Liver (tissue), 8 donors: ENCODE measurements at regions not wholly inside any gene's neighbourhood (a gene's known extent, or its start where the extent isn't known, plus 50 kb on each side); places are given as distances from the start of the nearest gene placed in this dataset.

Experiments used
- DNase-seq: peaks from one replicate; pipeline ENCODE4 v3.0.0-alpha.2; 2017; ENCODE audit warnings: low spot score
- H3K27ac ChIP-seq, 2 donors: one replicate each; pipeline ENCODE4 v1.7.0; 2013; ENCODE audit warnings: inconsistent platforms in 2 of 2, low read length in 2 of 2, control low read depth in 1 of 2, low read depth in 1 of 2, mild to moderate bottlenecking in 1 of 2
- H3K27me3 ChIP-seq, 4 donors: one replicate each; pipeline versions ENCODE4 v1.6.1 to v1.7.0; 2013; ENCODE audit warnings: low read length in 3 of 4, inconsistent platforms in 1 of 4, mild to moderate bottlenecking in 1 of 4, moderate library complexity in 1 of 4; ENCODE audit not compliant: control insufficient read depth in 4 of 4, insufficient read depth in 4 of 4
- H3K36me3 ChIP-seq, 4 donors: one replicate each; pipeline versions ENCODE4 v1.6.1 to v1.7.0; 2013; ENCODE audit warnings: low read length in 3 of 4, mild to moderate bottlenecking in 3 of 4, low read depth in 1 of 4, moderate library complexity in 1 of 4; ENCODE audit not compliant: control insufficient read depth in 4 of 4, insufficient read depth in 3 of 4
- H3K4me1 ChIP-seq, 4 donors: one replicate each; pipeline versions ENCODE4 v1.6.1 to v1.7.0; 2013; ENCODE audit warnings: low read length in 3 of 4, mild to moderate bottlenecking in 3 of 4, moderate library complexity in 1 of 4; ENCODE audit not compliant: control insufficient read depth in 4 of 4, insufficient read depth in 4 of 4
- H3K4me3 ChIP-seq, 3 donors: one replicate each; pipeline versions ENCODE4 v1.6.1 to v1.7.0; 2013; ENCODE audit warnings: low read length in 3 of 3, control low read depth in 1 of 3, low read depth in 1 of 3, mild to moderate bottlenecking in 1 of 3
- H3K9ac ChIP-seq, 2 donors: one replicate each; pipeline ENCODE4 v1.7.0; 2013; ENCODE audit warnings: low read length in 2 of 2, mild to moderate bottlenecking in 2 of 2, moderate library complexity in 2 of 2, control low read depth in 1 of 2, low read depth in 1 of 2
- H3K9me3 ChIP-seq, 4 donors: one replicate each; pipeline versions ENCODE4 v1.6.1 to v1.7.0; 2013; ENCODE audit warnings: low read length in 3 of 4; ENCODE audit not compliant: control insufficient read depth in 4 of 4
- CTCF ChIP-seq: fragments of 150-350 bp; IDR thresholded peaks from 2 replicates; pipeline ENCODE4 v1.5.1; 2017; ENCODE audit warnings: improper control_type of control experiment, low read depth, low read length; ENCODE audit not compliant: missing input control
- EGR1 ChIP-seq, 2 donors: IDR thresholded peaks; 2 replicates each; pipeline ENCODE4 v1.6.1; 2016 to 2018; ENCODE audit warnings: antibody characterized with exemption in 2 of 2, low read depth in 2 of 2
- FOXA1 ChIP-seq: IDR thresholded peaks from 2 replicates; pipeline ENCODE4 v1.6.1; 2016; ENCODE audit warnings: antibody characterized with exemption
- FOXA2 ChIP-seq: IDR thresholded peaks from 2 replicates; pipeline ENCODE4 v1.6.1; 2016; ENCODE audit warnings: antibody characterized with exemption
- GABPA ChIP-seq, 2 donors: IDR thresholded peaks in 1 of 2; conservative IDR thresholded peaks in 1 of 2; 2 replicates each; pipeline ENCODE4 v1.6.1; 2016; ENCODE audit warnings: antibody characterized with exemption in 2 of 2, mild to moderate bottlenecking in 1 of 2, moderate library complexity in 1 of 2
- HNF4A ChIP-seq, 2 donors: conservative IDR thresholded peaks; 2 replicates each; pipeline ENCODE4 v1.6.1; 2016; ENCODE audit warnings: antibody characterized with exemption in 2 of 2, mild to moderate bottlenecking in 2 of 2
- HNF4G ChIP-seq: IDR thresholded peaks from 2 replicates; pipeline ENCODE4 v1.6.1; 2016; ENCODE audit warnings: antibody characterized with exemption
- JUND ChIP-seq, 2 donors: IDR thresholded peaks; 2 replicates each; pipeline ENCODE4 v1.6.1; 2016; ENCODE audit warnings: antibody characterized with exemption in 2 of 2
- MAX ChIP-seq: IDR thresholded peaks from 2 replicates; pipeline ENCODE4 v1.6.1; 2016; ENCODE audit warnings: antibody characterized with exemption
- NR2F2 ChIP-seq: IDR thresholded peaks from 2 replicates; pipeline ENCODE4 v1.6.1; 2016; ENCODE audit warnings: antibody characterized with exemption
- RAD21 ChIP-seq, 2 donors: IDR thresholded peaks; 2 replicates each; pipeline ENCODE4 v1.6.1; 2016; ENCODE audit warnings: antibody characterized with exemption in 2 of 2, mild to moderate bottlenecking in 2 of 2
- RXRA ChIP-seq, 2 donors: IDR thresholded peaks; 2 replicates each; pipeline ENCODE4 v1.6.1; 2017 to 2018; ENCODE audit warnings: antibody characterized with exemption in 2 of 2, mild to moderate bottlenecking in 1 of 2
- SP1 ChIP-seq: IDR thresholded peaks from 2 replicates; pipeline ENCODE4 v1.6.1; 2018; ENCODE audit warnings: antibody characterized with exemption, mild to moderate bottlenecking
- TAF1 ChIP-seq: conservative IDR thresholded peaks from 2 replicates; pipeline ENCODE4 v1.6.1; 2016; ENCODE audit warnings: antibody characterized with exemption, mild to moderate bottlenecking
- YY1 ChIP-seq: IDR thresholded peaks from 2 replicates; pipeline ENCODE4 v1.6.1; 2016; ENCODE audit warnings: antibody characterized with exemption, mild to moderate bottlenecking
- WGBS: extraction: QIAGEN DNeasy Blood & Tissue Kit; methylation state at CpG from one replicate; pipeline ENCODE4 v1.1.7; 2013; 5-methylcytosine and 5-hydroxymethylcytosine counted together
- TF ChIP-seq, protein P1 (sequence below): IDR thresholded peaks from 2 replicates; pipeline ENCODE4 v1.6.1; 2016; ENCODE audit warnings: antibody characterized with exemption
- TF ChIP-seq, protein P2 (sequence below): IDR thresholded peaks from 2 replicates; pipeline ENCODE4 v1.6.1; 2016; ENCODE audit warnings: antibody characterized with exemption
- TF ChIP-seq, protein P3 (sequence below): IDR thresholded peaks from 2 replicates; pipeline ENCODE4 v1.6.1; 2016; ENCODE audit warnings: antibody characterized with exemption, mild to moderate bottlenecking
- donor health status: healthy.
- donor health status: healthy.
- donor health status: healthy.
- donor health status: healthy.
- donor health status: healthy.

DNA sequence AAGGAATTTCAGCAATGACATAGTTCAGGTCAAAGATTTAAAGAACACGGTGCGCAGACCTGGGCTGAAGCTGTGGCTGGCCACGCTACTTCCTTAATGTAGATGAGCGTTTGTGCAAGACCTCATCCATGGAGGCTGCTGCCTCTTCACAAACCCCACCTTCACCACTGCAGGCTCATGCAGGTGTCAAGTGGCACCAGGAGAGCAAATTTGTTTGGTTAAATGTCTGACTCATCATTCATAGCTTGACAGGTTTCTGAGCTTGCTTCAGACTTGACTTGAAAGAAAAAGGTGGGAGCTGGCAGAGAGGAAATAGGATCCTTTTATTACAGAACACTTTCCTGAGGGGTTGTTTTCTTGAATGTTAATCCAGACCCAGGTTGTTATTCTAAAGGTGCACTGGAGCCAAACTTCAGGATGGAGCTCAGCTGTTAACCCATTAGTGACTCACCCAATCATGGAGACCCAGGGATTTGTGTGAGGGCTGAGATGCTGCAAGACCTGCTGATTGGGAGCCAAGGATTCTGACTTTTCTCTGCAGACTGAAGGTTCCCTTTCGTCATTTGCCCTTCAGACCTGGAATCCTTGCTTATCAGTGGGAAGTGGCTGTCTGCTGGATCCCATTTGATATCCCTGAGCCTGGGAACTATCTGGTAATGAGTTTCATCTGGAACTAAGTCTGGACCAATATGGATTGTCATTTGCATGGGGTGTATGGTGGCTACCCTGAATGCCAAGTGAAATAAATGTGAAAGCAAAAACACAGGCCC is 315.3 kb downstream of the PTTG2 start:
- H3K36me3 ChIP-seq, result no peaks in the 10 kb centered on the region
- 85% methylated on average over 5 of the region's 5 CpGs for WGBS
- H3K9me3 ChIP-seq, result peaks cover 0 to 2% (median 0%) of the 10 kb centered on the region in 4 donors
- no peaks in the 10 kb centered on the region for H3K27me3 ChIP-seq
- DNase-seq, result no peak
- H3K9ac ChIP-seq, result no peak overlapping the region
- no peak overlapping the region for H3K4me3 ChIP-seq
- TF ChIP-seq RAD21 (IDR thresholded peaks at IDR 0.05), result no peak
- TF ChIP-seq, protein P1, sequence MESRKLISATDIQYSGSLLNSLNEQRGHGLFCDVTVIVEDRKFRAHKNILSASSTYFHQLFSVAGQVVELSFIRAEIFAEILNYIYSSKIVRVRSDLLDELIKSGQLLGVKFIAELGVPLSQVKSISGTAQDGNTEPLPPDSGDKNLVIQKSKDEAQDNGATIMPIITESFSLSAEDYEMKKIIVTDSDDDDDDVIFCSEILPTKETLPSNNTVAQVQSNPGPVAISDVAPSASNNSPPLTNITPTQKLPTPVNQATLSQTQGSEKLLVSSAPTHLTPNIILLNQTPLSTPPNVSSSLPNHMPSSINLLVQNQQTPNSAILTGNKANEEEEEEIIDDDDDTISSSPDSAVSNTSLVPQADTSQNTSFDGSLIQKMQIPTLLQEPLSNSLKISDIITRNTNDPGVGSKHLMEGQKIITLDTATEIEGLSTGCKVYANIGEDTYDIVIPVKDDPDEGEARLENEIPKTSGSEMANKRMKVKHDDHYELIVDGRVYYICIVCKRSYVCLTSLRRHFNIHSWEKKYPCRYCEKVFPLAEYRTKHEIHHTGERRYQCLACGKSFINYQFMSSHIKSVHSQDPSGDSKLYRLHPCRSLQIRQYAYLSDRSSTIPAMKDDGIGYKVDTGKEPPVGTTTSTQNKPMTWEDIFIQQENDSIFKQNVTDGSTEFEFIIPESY, result no peak
- TF ChIP-seq, protein P2, sequence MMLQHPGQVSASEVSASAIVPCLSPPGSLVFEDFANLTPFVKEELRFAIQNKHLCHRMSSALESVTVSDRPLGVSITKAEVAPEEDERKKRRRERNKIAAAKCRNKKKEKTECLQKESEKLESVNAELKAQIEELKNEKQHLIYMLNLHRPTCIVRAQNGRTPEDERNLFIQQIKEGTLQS, result no peak
- TF ChIP-seq JUND (IDR thresholded peaks at IDR 0.05), result no peak
- no peak for TF ChIP-seq YY1
- no peak for TF ChIP-seq FOXA2
- no peak for TF ChIP-seq NR2F2
- TF ChIP-seq SP1, result no peak
- TF ChIP-seq, protein P3, sequence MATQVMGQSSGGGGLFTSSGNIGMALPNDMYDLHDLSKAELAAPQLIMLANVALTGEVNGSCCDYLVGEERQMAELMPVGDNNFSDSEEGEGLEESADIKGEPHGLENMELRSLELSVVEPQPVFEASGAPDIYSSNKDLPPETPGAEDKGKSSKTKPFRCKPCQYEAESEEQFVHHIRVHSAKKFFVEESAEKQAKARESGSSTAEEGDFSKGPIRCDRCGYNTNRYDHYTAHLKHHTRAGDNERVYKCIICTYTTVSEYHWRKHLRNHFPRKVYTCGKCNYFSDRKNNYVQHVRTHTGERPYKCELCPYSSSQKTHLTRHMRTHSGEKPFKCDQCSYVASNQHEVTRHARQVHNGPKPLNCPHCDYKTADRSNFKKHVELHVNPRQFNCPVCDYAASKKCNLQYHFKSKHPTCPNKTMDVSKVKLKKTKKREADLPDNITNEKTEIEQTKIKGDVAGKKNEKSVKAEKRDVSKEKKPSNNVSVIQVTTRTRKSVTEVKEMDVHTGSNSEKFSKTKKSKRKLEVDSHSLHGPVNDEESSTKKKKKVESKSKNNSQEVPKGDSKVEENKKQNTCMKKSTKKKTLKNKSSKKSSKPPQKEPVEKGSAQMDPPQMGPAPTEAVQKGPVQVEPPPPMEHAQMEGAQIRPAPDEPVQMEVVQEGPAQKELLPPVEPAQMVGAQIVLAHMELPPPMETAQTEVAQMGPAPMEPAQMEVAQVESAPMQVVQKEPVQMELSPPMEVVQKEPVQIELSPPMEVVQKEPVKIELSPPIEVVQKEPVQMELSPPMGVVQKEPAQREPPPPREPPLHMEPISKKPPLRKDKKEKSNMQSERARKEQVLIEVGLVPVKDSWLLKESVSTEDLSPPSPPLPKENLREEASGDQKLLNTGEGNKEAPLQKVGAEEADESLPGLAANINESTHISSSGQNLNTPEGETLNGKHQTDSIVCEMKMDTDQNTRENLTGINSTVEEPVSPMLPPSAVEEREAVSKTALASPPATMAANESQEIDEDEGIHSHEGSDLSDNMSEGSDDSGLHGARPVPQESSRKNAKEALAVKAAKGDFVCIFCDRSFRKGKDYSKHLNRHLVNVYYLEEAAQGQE, result no peak
- TF ChIP-seq RXRA (IDR thresholded peaks at IDR 0.05), result no peak
- TF ChIP-seq GABPA (IDR thresholded peaks at IDR 0.05 in 1 of 2, conservative IDR thresholded peaks at IDR 0.05 in 1 of 2), result no peak
- no peak for TF ChIP-seq HNF4A (conservative IDR thresholded peaks at IDR 0.05)
- no peak for TF ChIP-seq CTCF
- TF ChIP-seq MAX, result no peak
- no peak for TF ChIP-seq HNF4G
- no peak for TF ChIP-seq TAF1
- TF ChIP-seq EGR1 (IDR thresholded peaks at IDR 0.05; ENCODE audit: low read depth in 2 of 2), result no peak
- no peak for TF ChIP-seq FOXA1
- no peak overlapping the region for H3K27ac ChIP-seq
- peaks cover 4 to 14% (median 7%) of the 10 kb centered on the region in 4 donors for H3K4me1 ChIP-seq
